OCI-LY1 (cell line): ENCODE measurements at regions not wholly inside any gene's neighbourhood (a gene's known extent, or its start where the extent isn't known, plus 50 kb on each side); places are given as distances from the start of the nearest gene placed in this dataset.
"Not testable (repeated sequence)": the region's sequence is repeated elsewhere in the genome, so short reads cannot be mapped to it uniquely, and the experiment has no call there.

ENCODE experiments used
- H2AFZ ChIP-seq: fragments of 200-600 bp; sonication (generic), shearing (Covaris generic); 2 replicates; pipeline ENCODE4 v1.6.0; 2014; ENCODE audit warnings: antibody characterized with exemption, mild to moderate bottlenecking, low read length
- H3F3A ChIP-seq: fragments of 200-600 bp; sonication (generic), shearing (Covaris generic); 2 replicates; pipeline ENCODE4 v1.6.0; 2014; ENCODE audit warnings: mild to moderate bottlenecking, antibody characterized with exemption, low read length, moderate library complexity; ENCODE audit not compliant: insufficient read depth
- H3K27ac ChIP-seq: fragments of 200-600 bp; sonication (generic); 2 replicates; pipeline ENCODE4 v1.5.1; 2014; ENCODE audit warnings: low read length, mixed run types, mild to moderate bottlenecking, low read depth; ENCODE audit not compliant: poor library complexity, severe bottlenecking
- H3K27me3 ChIP-seq: fragments of 200-600 bp; sonication (generic); 2 replicates; pipeline ENCODE4 v1.6.0; 2014; ENCODE audit warnings: antibody characterized with exemption, mild to moderate bottlenecking, low read length, moderate library complexity; ENCODE audit not compliant: insufficient read depth
- H3K36me3 ChIP-seq: fragments of 200-600 bp; sonication (generic); 2 replicates; pipeline ENCODE4 v1.6.1; 2014; ENCODE audit warnings: mild to moderate bottlenecking, antibody characterized with exemption, low read length, moderate library complexity, mixed read lengths; ENCODE audit not compliant: insufficient read depth
- H3K4me1 ChIP-seq: fragments of 200-600 bp; sonication (generic); 2 replicates; pipeline ENCODE4 v1.5.1; 2014; ENCODE audit warnings: mild to moderate bottlenecking, low read length, moderate library complexity; ENCODE audit not compliant: insufficient read depth, severe bottlenecking
- H3K4me2 ChIP-seq: fragments of 200-600 bp; sonication (generic), shearing (Covaris generic); 2 replicates; pipeline ENCODE4 v1.6.1; 2014; ENCODE audit warnings: low read length
- H3K4me3 ChIP-seq: fragments of 200-600 bp; sonication (generic); 2 replicates; pipeline ENCODE4 v1.5.1; 2014; ENCODE audit warnings: low read length, low read depth, mild to moderate bottlenecking, mixed read lengths; ENCODE audit not compliant: poor library complexity, severe bottlenecking
- H3K79me2 ChIP-seq: fragments of 200-600 bp; shearing (Covaris generic); 2 replicates; pipeline ENCODE4 v1.6.1; 2016; ENCODE audit warnings: mixed run types, low read length, mixed read lengths; ENCODE audit not compliant: insufficient read depth
- H3K9ac ChIP-seq: fragments of 200-600 bp; sonication (generic), shearing (Covaris generic); 2 replicates; pipeline ENCODE4 v1.6.1; 2014; ENCODE audit warnings: mild to moderate bottlenecking, low read length, mixed read lengths
- H3K9me2 ChIP-seq: fragments of 200-600 bp; sonication (generic), shearing (Covaris generic); 2 replicates; pipeline ENCODE4 v1.6.1; 2014; ENCODE audit warnings: low read depth, mild to moderate bottlenecking, low read length, mixed read lengths
- H3K9me3 ChIP-seq: fragments of 200-600 bp; shearing (Covaris generic); 2 replicates; pipeline ENCODE4 v1.6.1; 2014; ENCODE audit warnings: low read length, mixed read lengths
- H4K20me1 ChIP-seq: fragments of 200-600 bp; sonication (generic), shearing (Covaris generic); 2 replicates; pipeline ENCODE4 v1.6.0; 2016; ENCODE audit warnings: mild to moderate bottlenecking, low read length; ENCODE audit not compliant: insufficient read depth
- CTCF ChIP-seq: fragments of 200-600 bp; sonication (generic), shearing (Covaris generic); IDR thresholded peaks from 2 replicates; pipeline ENCODE4 v1.5.1; 2017; ENCODE audit warnings: mild to moderate bottlenecking, antibody characterized with exemption, low read length, moderate library complexity, mixed read lengths
- EZH2 ChIP-seq: fragments of 200-600 bp; sonication (generic), shearing (Covaris generic); IDR thresholded peaks from 2 replicates; pipeline ENCODE4 v1.8.0; 2017; ENCODE audit warnings: borderline replicate concordance, mixed run types, mild to moderate bottlenecking, antibody characterized with exemption, low read length, moderate library complexity, mixed read lengths

DNA sequence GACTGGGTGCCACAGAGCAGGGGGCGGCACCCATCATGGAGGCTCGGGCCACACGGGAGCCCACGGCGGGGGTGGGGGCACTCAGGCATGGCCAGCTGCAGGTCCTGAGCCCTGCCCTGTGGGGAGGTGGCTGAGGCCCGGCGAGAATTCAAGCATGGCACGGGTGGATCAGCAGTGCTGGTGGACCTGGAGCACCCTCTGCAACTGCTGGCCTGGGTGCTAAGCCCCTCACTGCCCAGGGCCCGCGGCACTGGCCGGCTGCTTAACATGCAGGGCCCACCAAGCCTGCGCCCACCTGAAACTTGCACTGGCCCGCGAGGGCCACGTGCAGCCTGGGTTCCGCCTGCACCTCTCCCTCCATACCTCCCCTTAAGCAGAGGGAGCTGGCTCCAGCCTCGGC is 258.6 kb downstream of the CENPC start:
- Histone ChIP-seq H3K9me2 (no peaks in the 10 kb centered on the region), H3K9ac (no peak overlapping the region), H2AFZ (no peak overlapping the region), H3K27ac (no peak overlapping the region), H3K27me3 (no peaks in the 10 kb centered on the region), H3K4me2 (no peak overlapping the region), H3K4me3 (no peak overlapping the region), H3K4me1 (no peaks in the 10 kb centered on the region), H3F3A (no peaks in the 10 kb centered on the region), H3K79me2 (no peaks in the 10 kb centered on the region), H4K20me1 (no peaks in the 10 kb centered on the region), H3K36me3 (no peaks in the 10 kb centered on the region), H3K9me3 (no peaks in the 10 kb centered on the region)
- TF ChIP-seq EZH2 = no peak
- TF ChIP-seq CTCF = no peak

DNA sequence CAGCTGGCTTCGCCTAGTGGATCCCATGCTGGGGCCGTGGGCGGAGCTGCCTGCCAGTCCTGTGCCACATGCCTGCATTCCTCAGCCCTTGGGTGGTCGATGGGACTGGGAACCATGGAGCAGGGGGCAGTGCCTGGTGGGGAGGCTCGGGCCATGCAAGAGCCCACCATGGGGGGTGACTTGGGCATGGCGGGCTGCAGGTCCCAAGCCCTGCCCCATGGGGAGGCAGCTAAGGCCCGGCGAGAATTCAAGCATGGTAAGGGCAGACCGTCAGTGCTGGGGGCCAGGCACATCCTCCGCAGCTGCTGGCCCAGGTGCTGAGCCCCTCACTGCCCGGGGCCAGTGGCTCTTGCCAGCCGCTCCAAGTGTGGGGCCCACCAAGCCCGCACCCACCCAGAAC is 262.6 kb downstream of the CENPC start:
- Histone ChIP-seq H3K4me2 (no peak overlapping the region), H3K9ac (no peak overlapping the region), H3K9me2 (no peaks in the 10 kb centered on the region), H3K27me3 (no peaks in the 10 kb centered on the region), H3K4me1 (no peaks in the 10 kb centered on the region), H3K9me3 (no peaks in the 10 kb centered on the region), H2AFZ (no peak overlapping the region), H3K27ac (no peak overlapping the region), H3K36me3 (no peaks in the 10 kb centered on the region), H3K79me2 (no peaks in the 10 kb centered on the region), H3F3A (no peaks in the 10 kb centered on the region), H3K4me3 (no peak overlapping the region), H4K20me1 (no peaks in the 10 kb centered on the region)
- TF ChIP-seq CTCF = no peak
- TF ChIP-seq EZH2 = no peak

GRCh38 chr4:67275179-67275750 is 270.0 kb downstream of the CENPC start:
- Histone ChIP-seq H3K27me3 (no peaks in the 10 kb centered on the region), H3K9ac (no peak overlapping the region)
- TF ChIP-seq CTCF (no peak), EZH2 (no peak)

DNA sequence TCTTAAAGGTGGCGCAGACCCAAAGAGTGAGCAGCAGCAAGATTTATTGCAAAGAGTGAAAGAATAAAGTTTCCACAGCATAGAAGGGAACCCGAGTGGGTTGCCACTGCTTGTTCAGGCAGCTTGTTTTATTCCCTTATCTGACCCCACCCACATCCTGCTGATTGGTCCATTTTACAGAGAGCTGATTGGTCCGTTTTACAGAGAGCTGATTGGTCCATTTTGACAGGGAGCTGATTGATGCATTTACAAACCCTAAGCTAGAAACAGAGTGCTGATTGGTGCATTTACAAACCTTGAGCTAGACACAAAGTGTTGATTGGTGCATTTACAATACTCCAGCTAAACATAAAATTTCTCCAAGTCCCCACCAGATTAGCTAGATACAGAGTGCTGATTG is 270.6 kb downstream of the CENPC start:
- H3K9me2 ChIP-seq, H3K9me3 ChIP-seq, H3K27ac ChIP-seq, H3K79me2 ChIP-seq, H4K20me1 ChIP-seq, H3K4me2 ChIP-seq, H3K27me3 ChIP-seq, H3F3A ChIP-seq, H3K36me3 ChIP-seq, H2AFZ ChIP-seq, H3K4me1 ChIP-seq, H3K4me3 ChIP-seq, H3K9ac ChIP-seq: not testable (repeated sequence)

More at GRCh38 chr4:67275179-67275750, 270.0 kb downstream of the CENPC start:
- no peaks in the 10 kb centered on the region for H3F3A ChIP-seq
- no peaks in the 10 kb centered on the region for H4K20me1 ChIP-seq
- H3K9me2 ChIP-seq = no peaks in the 10 kb centered on the region
- H3K9me3 ChIP-seq = no peaks in the 10 kb centered on the region
- no peaks in the 10 kb centered on the region for H3K4me1 ChIP-seq
- no peak overlapping the region for H2AFZ ChIP-seq
- no peak overlapping the region for H3K4me2 ChIP-seq
- no peaks in the 10 kb centered on the region for H3K36me3 ChIP-seq
- H3K79me2 ChIP-seq = no peaks in the 10 kb centered on the region
- no peak overlapping the region for H3K4me3 ChIP-seq
- no peak overlapping the region for H3K27ac ChIP-seq
